GM23338 (cell line): ENCODE measurements at regions not wholly inside any gene's neighbourhood (a gene's known extent, or its start where the extent isn't known, plus 50 kb on each side); places are given as distances from the start of the nearest gene placed in this dataset.

Experiments
- ATAC-seq: fragments of 200-7000 bp; cut with Tn5 transposase; 3 replicates; pipeline ENCODE4 v1.9.1; 2020
- DNase-seq: peaks from one replicate; pipeline ENCODE4 v3.0.0-alpha.2; 2015; ENCODE audit warnings: low spot score
- H2AFZ ChIP-seq: fragments of 200-600 bp; sonication (generic); 2 replicates; pipeline ENCODE4 v1.8.0; 2016; ENCODE audit warnings: antibody characterized with exemption, mild to moderate bottlenecking, moderate library complexity
- H3F3A ChIP-seq: fragments of 200-600 bp; sonication (generic); replicated peaks from 2 replicates; pipeline ENCODE4 v1.8.0; 2017; ENCODE audit warnings: antibody characterized with exemption, mixed run types, low read depth
- H3K27ac ChIP-seq: fragments of 200-600 bp; sonication (generic); 2 replicates; pipeline ENCODE4 v1.6.1; 2016; ENCODE audit warnings: low read depth
- H3K27me3 ChIP-seq: fragments of 200-600 bp; sonication (generic); 2 replicates; pipeline ENCODE4 v1.8.0; 2016; ENCODE audit warnings: mild to moderate bottlenecking, mixed run types, moderate library complexity; ENCODE audit not compliant: insufficient read depth
- H3K36me3 ChIP-seq: fragments of 200-600 bp; sonication (generic); 2 replicates; pipeline ENCODE4 v1.8.0; 2016; ENCODE audit warnings: mild to moderate bottlenecking; ENCODE audit not compliant: insufficient read depth
- H3K4me1 ChIP-seq: fragments of 200-600 bp; sonication (generic); 2 replicates; pipeline ENCODE4 v1.8.0; 2016; ENCODE audit warnings: mild to moderate bottlenecking, moderate library complexity; ENCODE audit not compliant: insufficient read depth
- H3K4me2 ChIP-seq: fragments of 200-600 bp; sonication (generic); 2 replicates; pipeline ENCODE4 v1.7.1; 2017; ENCODE audit warnings: mixed run types
- H3K4me3 ChIP-seq: fragments of 200-600 bp; sonication (generic); 2 replicates; pipeline ENCODE4 v1.6.1; 2016; ENCODE audit warnings: mixed run types
- H3K79me2 ChIP-seq: fragments of 200-600 bp; sonication (generic); replicated peaks from 2 replicates; pipeline ENCODE4 v1.8.0; 2017; ENCODE audit warnings: mild to moderate bottlenecking; ENCODE audit not compliant: insufficient read depth
- H3K9me2 ChIP-seq: fragments of 200-600 bp; sonication (generic); 2 replicates; pipeline ENCODE4 v1.8.0; 2017; ENCODE audit not compliant: insufficient read depth
- H4K20me1 ChIP-seq: fragments of 200-600 bp; sonication (generic); replicated peaks from 2 replicates; pipeline ENCODE4 v1.8.0; 2017; ENCODE audit warnings: mild to moderate bottlenecking; ENCODE audit not compliant: insufficient read depth
- H3K27ac Mint-ChIP-seq: 2 replicates; pipeline ENCODE4 v1.8.0; 2020; ENCODE audit warnings: inconsistent platforms, mild to moderate bottlenecking, moderate library complexity, mixed read lengths
- H3K27me3 Mint-ChIP-seq: 3 replicates; pipeline ENCODE4 v1.8.0; 2022; ENCODE audit warnings: low read depth, mild to moderate bottlenecking, moderate library complexity, mixed read lengths, inconsistent platforms; ENCODE audit not compliant: insufficient read depth, poor library complexity
- H3K36me3 Mint-ChIP-seq: 3 replicates; pipeline ENCODE4 v1.8.0; 2021; ENCODE audit warnings: low read depth, mild to moderate bottlenecking, inconsistent platforms, moderate library complexity, mixed read lengths
- H3K4me1 Mint-ChIP-seq: 3 replicates; pipeline ENCODE4 v1.8.0; 2020; ENCODE audit warnings: mild to moderate bottlenecking, inconsistent platforms, mixed read lengths
- H3K4me3 Mint-ChIP-seq: 3 replicates; pipeline ENCODE4 v1.8.0; 2021; ENCODE audit warnings: moderate library complexity, mild to moderate bottlenecking, inconsistent platforms, mixed read lengths
- H3K9me3 Mint-ChIP-seq: 3 replicates; pipeline ENCODE4 v1.8.0; 2020; ENCODE audit warnings: moderate library complexity, mild to moderate bottlenecking, inconsistent platforms, mixed read lengths
- CREB1 ChIP-seq: fragments of 250-450 bp; sonication (Bioruptor Pico); IDR thresholded peaks from 2 replicates; pipeline ENCODE4 v1.5.0; 2020; ENCODE audit warnings: low read depth, mild to moderate bottlenecking, moderate library complexity
- EZH2 ChIP-seq: fragments of 200-600 bp; sonication (generic); IDR thresholded peaks from one replicate; pipeline ENCODE4 v1.8.0; 2017; ENCODE audit warnings: antibody characterized with exemption, mild to moderate bottlenecking, low read depth; ENCODE audit not compliant: unreplicated experiment
- EZH2phosphoT487 ChIP-seq: fragments of 200-600 bp; sonication (generic); IDR thresholded peaks from one replicate; pipeline ENCODE4 v1.8.1; 2018; ENCODE audit warnings: antibody characterized with exemption; ENCODE audit not compliant: unreplicated experiment
- JUNB ChIP-seq: IDR thresholded peaks from one replicate; pipeline ENCODE4 v1.6.1; 2016; ENCODE audit warnings: antibody characterized with exemption; ENCODE audit not compliant: unreplicated experiment
- NANOG ChIP-seq: IDR thresholded peaks from 2 replicates; pipeline ENCODE4 v1.6.1; 2016; ENCODE audit warnings: antibody characterized with exemption, borderline replicate concordance
- POLR2AphosphoS5 ChIP-seq: IDR thresholded peaks from 2 replicates; pipeline ENCODE4 v1.6.1; 2016; ENCODE audit warnings: antibody characterized with exemption, low read depth
- STAT1 ChIP-seq: IDR thresholded peaks from one replicate; pipeline ENCODE4 v1.6.1; 2016; ENCODE audit warnings: antibody characterized with exemption; ENCODE audit not compliant: unreplicated experiment
- ZNF114 ChIP-seq: fragments of 250-450 bp; sonication (Bioruptor Pico); IDR thresholded peaks from 2 replicates; pipeline ENCODE4 v1.5.0; 2020; ENCODE audit warnings: mild to moderate bottlenecking, moderate library complexity
- ZNF331 ChIP-seq: fragments of 250-450 bp; sonication (Bioruptor Pico); IDR thresholded peaks from 2 replicates; pipeline ENCODE4 v1.5.0; 2020; ENCODE audit warnings: low read depth, mild to moderate bottlenecking, moderate library complexity
- TF ChIP-seq, protein P1 (sequence below): IDR thresholded peaks from one replicate; pipeline ENCODE4 v1.6.1; 2018; ENCODE audit warnings: antibody characterized with exemption; ENCODE audit not compliant: unreplicated experiment
- TF ChIP-seq, protein P2 (sequence below): fragments of 250-450 bp; sonication (Bioruptor Pico); IDR thresholded peaks from 2 replicates; pipeline ENCODE4 v1.5.0; 2020; ENCODE audit warnings: mild to moderate bottlenecking, moderate library complexity

DNA sequence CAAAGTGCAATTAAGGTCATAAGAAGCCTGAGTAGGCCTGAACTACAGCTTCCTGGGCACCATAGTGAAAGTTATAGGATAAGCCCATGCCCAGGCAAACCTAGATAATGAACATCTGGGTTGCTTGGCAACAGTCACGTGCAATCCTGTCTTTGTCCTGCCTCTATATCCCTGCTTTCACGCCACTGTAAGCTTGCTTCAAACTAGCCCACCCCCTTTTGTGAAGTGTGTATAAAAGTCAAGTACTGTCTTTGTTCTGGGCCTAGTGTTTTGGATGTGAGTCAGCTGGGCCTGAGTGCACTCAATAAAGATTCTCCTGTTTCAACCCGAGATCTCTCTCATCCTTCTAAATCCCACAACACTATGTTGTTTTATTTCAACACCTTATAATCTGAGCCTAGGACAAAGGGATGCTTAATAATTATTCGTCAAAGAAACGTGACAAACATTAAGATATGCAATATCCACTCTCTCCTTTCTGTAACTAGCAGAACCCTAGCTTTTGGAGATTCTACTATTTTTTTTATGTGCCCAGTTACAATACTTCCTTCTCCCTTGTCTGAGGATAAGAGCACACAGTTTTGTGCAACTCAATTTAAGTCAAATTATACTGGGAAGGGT lies 927.8 kb downstream of the SUCLG1 start:
- Histone ChIP-seq H3K79me2 (no peaks in the 10 kb centered on the region), H3K27me3 (no peaks in the 10 kb centered on the region), H2AFZ (no peak overlapping the region), H3K4me1 (peaks cover 3% of the 10 kb centered on the region; the same call in 1 of the 2 replicates), H3K4me3 (no peak overlapping the region), H3K9me2 (peaks cover 16% of the 10 kb centered on the region), H4K20me1 (no peaks in the 10 kb centered on the region), H3F3A (no peaks in the 10 kb centered on the region), H3K36me3 (no peaks in the 10 kb centered on the region), H3K27ac (no peak overlapping the region), H3K4me2 (no peak overlapping the region)
- Mint-ChIP-seq H3K36me3 (no peaks in the 10 kb centered on the region), H3K4me3 (no peak overlapping the region), H3K27ac (no peak overlapping the region; the same call in 1 of the 2 replicates), H3K27me3 (no peaks in the 10 kb centered on the region), H3K9me3 (no peaks in the 10 kb centered on the region), H3K4me1 (peaks cover 8% of the 10 kb centered on the region)
- TF ChIP-seq JUNB (no peak), NANOG (no peak), POLR2AphosphoS5 (no peak), ZNF331 (CRISPR knock-in tag) (no peak), EZH2 (no peak), CREB1 (CRISPR knock-in tag) (no peak), ZNF114 (CRISPR knock-in tag) (no peak), STAT1 (no peak), EZH2phosphoT487 (no peak)
- TF ChIP-seq, protein P1, sequence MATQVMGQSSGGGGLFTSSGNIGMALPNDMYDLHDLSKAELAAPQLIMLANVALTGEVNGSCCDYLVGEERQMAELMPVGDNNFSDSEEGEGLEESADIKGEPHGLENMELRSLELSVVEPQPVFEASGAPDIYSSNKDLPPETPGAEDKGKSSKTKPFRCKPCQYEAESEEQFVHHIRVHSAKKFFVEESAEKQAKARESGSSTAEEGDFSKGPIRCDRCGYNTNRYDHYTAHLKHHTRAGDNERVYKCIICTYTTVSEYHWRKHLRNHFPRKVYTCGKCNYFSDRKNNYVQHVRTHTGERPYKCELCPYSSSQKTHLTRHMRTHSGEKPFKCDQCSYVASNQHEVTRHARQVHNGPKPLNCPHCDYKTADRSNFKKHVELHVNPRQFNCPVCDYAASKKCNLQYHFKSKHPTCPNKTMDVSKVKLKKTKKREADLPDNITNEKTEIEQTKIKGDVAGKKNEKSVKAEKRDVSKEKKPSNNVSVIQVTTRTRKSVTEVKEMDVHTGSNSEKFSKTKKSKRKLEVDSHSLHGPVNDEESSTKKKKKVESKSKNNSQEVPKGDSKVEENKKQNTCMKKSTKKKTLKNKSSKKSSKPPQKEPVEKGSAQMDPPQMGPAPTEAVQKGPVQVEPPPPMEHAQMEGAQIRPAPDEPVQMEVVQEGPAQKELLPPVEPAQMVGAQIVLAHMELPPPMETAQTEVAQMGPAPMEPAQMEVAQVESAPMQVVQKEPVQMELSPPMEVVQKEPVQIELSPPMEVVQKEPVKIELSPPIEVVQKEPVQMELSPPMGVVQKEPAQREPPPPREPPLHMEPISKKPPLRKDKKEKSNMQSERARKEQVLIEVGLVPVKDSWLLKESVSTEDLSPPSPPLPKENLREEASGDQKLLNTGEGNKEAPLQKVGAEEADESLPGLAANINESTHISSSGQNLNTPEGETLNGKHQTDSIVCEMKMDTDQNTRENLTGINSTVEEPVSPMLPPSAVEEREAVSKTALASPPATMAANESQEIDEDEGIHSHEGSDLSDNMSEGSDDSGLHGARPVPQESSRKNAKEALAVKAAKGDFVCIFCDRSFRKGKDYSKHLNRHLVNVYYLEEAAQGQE: no peak
- TF ChIP-seq, protein P2, sequence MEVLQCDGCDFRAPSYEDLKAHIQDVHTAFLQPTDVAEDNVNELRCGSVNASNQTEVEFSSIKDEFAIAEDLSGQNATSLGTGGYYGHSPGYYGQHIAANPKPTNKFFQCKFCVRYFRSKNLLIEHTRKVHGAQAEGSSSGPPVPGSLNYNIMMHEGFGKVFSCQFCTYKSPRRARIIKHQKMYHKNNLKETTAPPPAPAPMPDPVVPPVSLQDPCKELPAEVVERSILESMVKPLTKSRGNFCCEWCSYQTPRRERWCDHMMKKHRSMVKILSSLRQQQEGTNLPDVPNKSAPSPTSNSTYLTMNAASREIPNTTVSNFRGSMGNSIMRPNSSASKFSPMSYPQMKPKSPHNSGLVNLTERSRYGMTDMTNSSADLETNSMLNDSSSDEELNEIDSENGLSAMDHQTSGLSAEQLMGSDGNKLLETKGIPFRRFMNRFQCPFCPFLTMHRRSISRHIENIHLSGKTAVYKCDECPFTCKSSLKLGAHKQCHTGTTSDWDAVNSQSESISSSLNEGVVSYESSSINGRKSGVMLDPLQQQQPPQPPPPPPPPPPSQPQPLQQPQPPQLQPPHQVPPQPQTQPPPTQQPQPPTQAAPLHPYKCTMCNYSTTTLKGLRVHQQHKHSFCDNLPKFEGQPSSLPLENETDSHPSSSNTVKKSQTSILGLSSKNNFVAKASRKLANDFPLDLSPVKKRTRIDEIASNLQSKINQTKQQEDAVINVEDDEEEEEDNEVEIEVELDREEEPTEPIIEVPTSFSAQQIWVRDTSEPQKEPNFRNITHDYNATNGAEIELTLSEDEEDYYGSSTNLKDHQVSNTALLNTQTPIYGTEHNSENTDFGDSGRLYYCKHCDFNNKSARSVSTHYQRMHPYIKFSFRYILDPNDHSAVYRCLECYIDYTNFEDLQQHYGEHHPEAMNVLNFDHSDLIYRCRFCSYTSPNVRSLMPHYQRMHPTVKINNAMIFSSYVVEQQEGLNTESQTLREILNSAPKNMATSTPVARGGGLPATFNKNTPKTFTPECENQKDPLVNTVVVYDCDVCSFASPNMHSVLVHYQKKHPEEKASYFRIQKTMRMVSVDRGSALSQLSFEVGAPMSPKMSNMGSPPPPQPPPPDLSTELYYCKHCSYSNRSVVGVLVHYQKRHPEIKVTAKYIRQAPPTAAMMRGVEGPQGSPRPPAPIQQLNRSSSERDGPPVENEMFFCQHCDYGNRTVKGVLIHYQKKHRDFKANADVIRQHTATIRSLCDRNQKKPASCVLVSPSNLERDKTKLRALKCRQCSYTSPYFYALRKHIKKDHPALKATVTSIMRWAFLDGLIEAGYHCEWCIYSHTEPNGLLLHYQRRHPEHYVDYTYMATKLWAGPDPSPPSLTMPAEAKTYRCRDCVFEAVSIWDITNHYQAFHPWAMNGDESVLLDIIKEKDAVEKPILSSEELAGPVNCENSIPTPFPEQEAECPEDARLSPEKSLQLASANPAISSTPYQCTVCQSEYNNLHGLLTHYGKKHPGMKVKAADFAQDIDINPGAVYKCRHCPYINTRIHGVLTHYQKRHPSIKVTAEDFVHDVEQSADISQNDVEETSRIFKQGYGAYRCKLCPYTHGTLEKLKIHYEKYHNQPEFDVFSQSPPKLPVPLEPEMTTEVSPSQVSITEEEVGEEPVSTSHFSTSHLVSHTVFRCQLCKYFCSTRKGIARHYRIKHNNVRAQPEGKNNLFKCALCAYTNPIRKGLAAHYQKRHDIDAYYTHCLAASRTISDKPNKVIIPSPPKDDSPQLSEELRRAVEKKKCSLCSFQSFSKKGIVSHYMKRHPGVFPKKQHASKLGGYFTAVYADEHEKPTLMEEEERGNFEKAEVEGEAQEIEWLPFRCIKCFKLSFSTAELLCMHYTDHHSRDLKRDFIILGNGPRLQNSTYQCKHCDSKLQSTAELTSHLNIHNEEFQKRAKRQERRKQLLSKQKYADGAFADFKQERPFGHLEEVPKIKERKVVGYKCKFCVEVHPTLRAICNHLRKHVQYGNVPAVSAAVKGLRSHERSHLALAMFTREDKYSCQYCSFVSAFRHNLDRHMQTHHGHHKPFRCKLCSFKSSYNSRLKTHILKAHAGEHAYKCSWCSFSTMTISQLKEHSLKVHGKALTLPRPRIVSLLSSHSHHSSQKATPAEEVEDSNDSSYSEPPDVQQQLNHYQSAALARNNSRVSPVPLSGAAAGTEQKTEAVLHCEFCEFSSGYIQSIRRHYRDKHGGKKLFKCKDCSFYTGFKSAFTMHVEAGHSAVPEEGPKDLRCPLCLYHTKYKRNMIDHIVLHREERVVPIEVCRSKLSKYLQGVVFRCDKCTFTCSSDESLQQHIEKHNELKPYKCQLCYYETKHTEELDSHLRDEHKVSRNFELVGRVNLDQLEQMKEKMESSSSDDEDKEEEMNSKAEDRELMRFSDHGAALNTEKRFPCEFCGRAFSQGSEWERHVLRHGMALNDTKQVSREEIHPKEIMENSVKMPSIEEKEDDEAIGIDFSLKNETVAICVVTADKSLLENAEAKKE (CRISPR knock-in tag): no peak
- no peak for ATAC-seq
- DNase-seq: no peak
